ENCODE measurements at regions not wholly inside any gene's neighbourhood (a gene's known extent, or its start where the extent isn't known, plus 50 kb on each side); places are given as distances from the start of the nearest gene placed in this dataset.
"Not testable (repeated sequence)": the region's sequence is repeated elsewhere in the genome, so short reads cannot be mapped to it uniquely, and the experiment has no call there.

- Histone ChIP-seq H3K27me3 (no peaks in the 10 kb centered on the region), H3K36me3 (no peaks in the 10 kb centered on the region), H3K4me1 (no peaks in the 10 kb centered on the region), H3K4me3 (no peak overlapping the region), H3K27ac (no peak overlapping the region), H3K9me3 (no peaks in the 10 kb centered on the region)
- TF ChIP-seq, protein P1, sequence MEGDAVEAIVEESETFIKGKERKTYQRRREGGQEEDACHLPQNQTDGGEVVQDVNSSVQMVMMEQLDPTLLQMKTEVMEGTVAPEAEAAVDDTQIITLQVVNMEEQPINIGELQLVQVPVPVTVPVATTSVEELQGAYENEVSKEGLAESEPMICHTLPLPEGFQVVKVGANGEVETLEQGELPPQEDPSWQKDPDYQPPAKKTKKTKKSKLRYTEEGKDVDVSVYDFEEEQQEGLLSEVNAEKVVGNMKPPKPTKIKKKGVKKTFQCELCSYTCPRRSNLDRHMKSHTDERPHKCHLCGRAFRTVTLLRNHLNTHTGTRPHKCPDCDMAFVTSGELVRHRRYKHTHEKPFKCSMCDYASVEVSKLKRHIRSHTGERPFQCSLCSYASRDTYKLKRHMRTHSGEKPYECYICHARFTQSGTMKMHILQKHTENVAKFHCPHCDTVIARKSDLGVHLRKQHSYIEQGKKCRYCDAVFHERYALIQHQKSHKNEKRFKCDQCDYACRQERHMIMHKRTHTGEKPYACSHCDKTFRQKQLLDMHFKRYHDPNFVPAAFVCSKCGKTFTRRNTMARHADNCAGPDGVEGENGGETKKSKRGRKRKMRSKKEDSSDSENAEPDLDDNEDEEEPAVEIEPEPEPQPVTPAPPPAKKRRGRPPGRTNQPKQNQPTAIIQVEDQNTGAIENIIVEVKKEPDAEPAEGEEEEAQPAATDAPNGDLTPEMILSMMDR (IDR thresholded peaks at IDR 0.05), result no peak
- TF ChIP-seq POLR2AphosphoS5 (IDR thresholded peaks at IDR 0.05; ENCODE audit: insufficient read depth in 1 of 2, low read depth in 1 of 2) (no peak), POLR2A (IDR thresholded peaks at IDR 0.05) (no peak)
- no peak for DNase-seq (ENCODE audit: extremely low spot score in 2 of 2)
- intact Hi-C loops (cut with DNase I), result no loop called here
Observed at GRCh38 chr3:161671141-161671540, 174.5 kb downstream of the OTOL1 start.

GRCh38 chr3:161672478-161672877, 175.9 kb downstream of the OTOL1 start:
- Histone ChIP-seq H3K4me1 (no peaks in the 10 kb centered on the region), H3K9me3 (no peaks in the 10 kb centered on the region), H3K4me3 (no peak overlapping the region), H3K36me3 (no peaks in the 10 kb centered on the region), H3K27ac (no peak overlapping the region), H3K27me3 (no peaks in the 10 kb centered on the region)
- no peak for DNase-seq (ENCODE audit: extremely low spot score in 2 of 2)
- TF ChIP-seq POLR2A (IDR thresholded peaks at IDR 0.05), result no peak
- TF ChIP-seq, protein P1 (IDR thresholded peaks at IDR 0.05), result no peak
- TF ChIP-seq POLR2AphosphoS5 (IDR thresholded peaks at IDR 0.05; ENCODE audit: insufficient read depth in 1 of 2, low read depth in 1 of 2), result no peak
- intact Hi-C loops (cut with DNase I), result no loop called here

DNA sequence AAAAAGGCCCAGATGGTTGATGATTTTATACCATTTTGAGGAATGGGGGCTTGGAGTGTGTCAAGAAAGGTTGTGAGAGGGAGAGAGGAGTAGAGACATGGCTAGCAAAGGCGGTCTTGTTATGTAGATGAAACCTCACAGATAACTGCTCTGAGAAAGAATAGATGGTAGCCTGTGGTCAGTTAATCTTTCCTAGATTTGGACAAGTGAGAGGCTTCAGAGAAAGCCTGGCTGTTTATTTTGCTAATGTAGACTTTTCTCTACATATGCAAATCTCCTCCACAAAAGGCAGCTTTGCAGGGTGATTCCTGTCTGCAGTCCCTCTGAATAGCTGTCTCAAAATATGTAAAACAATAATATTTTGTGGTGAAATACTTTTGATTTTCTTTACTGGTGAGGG, 177.3 kb downstream of the OTOL1 start:
- intact Hi-C loops (cut with DNase I), result no loop called here
- Histone ChIP-seq H3K36me3 (no peaks in the 10 kb centered on the region), H3K4me3 (no peak overlapping the region), H3K27ac (no peak overlapping the region), H3K27me3 (no peaks in the 10 kb centered on the region), H3K9me3 (no peaks in the 10 kb centered on the region), H3K4me1 (no peaks in the 10 kb centered on the region)
- no peak for DNase-seq (ENCODE audit: extremely low spot score in 2 of 2)
- no peak for TF ChIP-seq POLR2AphosphoS5 (IDR thresholded peaks at IDR 0.05; ENCODE audit: insufficient read depth in 1 of 2, low read depth in 1 of 2)
- TF ChIP-seq POLR2A (IDR thresholded peaks at IDR 0.05), result no peak
- TF ChIP-seq, protein P1 (IDR thresholded peaks at IDR 0.05), result no peak

DNA sequence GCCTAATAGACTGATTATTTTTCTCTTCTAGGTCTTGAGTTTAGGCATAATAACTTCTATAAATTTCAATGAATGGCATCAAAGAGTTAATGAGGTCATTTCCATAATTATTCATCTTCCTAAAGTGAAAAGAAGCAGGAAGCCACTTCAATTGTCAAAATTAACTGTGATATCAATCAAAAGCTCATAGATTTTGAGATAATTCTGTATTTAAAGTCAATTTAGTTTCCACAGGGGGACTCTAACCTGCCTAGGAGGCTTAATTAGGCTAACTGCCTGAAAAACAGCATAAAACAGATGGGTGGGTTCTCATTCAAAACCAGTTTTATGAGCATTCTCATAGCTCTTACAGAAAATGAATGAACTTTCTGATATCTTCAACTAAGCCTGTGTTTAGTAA, 177.8 kb downstream of the OTOL1 start:
- Histone ChIP-seq H3K27ac (no peak overlapping the region), H3K36me3 (no peaks in the 10 kb centered on the region), H3K9me3 (no peaks in the 10 kb centered on the region), H3K27me3 (no peaks in the 10 kb centered on the region), H3K4me3 (no peak overlapping the region), H3K4me1 (no peaks in the 10 kb centered on the region)
- TF ChIP-seq, protein P1 (IDR thresholded peaks at IDR 0.05), result no peak
- intact Hi-C loops (cut with DNase I), result no loop called here
- no peak for DNase-seq (ENCODE audit: extremely low spot score in 2 of 2)

DNA sequence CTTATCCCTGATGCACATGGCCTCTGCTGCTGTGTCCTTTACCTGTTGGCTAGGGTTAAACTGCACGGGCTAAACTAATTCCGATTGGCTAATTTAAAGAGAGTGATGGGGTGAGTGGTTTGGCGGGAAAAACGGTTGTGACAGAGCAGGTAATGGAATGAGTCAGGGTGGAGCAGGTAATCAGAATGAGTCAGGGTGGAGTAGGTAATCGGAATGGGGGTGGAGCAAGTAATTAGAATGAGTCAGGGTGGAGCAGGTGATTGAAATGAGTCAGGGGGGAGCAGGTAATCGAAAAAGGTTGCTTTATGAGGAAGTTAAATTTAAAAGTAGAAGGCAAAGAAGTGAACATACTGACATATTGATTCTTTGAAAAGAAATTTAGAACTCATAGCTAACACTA, 185.2 kb downstream of the OTOL1 start:
- H3K9me3 ChIP-seq; H3K4me3 ChIP-seq; H3K27ac ChIP-seq; H3K36me3 ChIP-seq; H3K4me1 ChIP-seq; DNase-seq (ENCODE audit: extremely low spot score in 2 of 2); intact Hi-C loops (cut with DNase I); H3K27me3 ChIP-seq: not testable (repeated sequence)

- no peaks in the 10 kb centered on the region for H3K9me3 ChIP-seq
Observed at GRCh38 chr3:161682715-161683114, 186.1 kb downstream of the OTOL1 start.

More at GRCh38 chr3:161682715-161683114, 186.1 kb downstream of the OTOL1 start:
- Histone ChIP-seq H3K4me1 (no peaks in the 10 kb centered on the region), H3K36me3 (no peaks in the 10 kb centered on the region), H3K27ac (no peak overlapping the region), H3K4me3 (no peak overlapping the region), H3K27me3 (no peaks in the 10 kb centered on the region)
- intact Hi-C loops (cut with DNase I), result no loop called here
- TF ChIP-seq POLR2AphosphoS5 (IDR thresholded peaks at IDR 0.05; ENCODE audit: insufficient read depth in 1 of 2, low read depth in 1 of 2), result no peak
- no peak for TF ChIP-seq POLR2A (IDR thresholded peaks at IDR 0.05)
- TF ChIP-seq, protein P1 (IDR thresholded peaks at IDR 0.05), result no peak
- DNase-seq (ENCODE audit: extremely low spot score in 2 of 2), result no peak
